ENCODE measurements at regions not wholly inside any gene's neighbourhood (a gene's known extent, or its start where the extent isn't known, plus 50 kb on each side); places are given as distances from the start of the nearest gene placed in this dataset.

DNA sequence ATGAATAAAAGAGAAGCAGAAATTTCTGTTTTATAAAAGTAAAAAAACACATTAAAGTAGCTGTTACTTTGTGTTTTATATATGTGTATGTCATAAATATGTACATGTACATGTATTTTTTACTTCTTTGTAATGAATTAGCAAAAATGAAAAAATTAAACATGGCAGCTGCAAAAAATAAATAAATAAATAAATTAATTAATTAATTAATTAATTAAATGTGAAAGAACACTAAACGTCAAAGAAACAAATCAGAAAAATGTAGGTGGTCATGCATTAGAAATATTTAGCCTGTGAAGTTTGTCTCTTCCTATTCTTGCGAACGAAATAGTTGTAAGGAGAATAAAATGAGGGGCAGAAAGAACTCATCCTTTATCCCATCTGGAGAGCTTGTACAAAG, 357.0 kb downstream of the ZIC4 start:
- in situ Hi-C loops (cut with HindIII; ENCODE audit: low pct_unique_long_range_greater_than_20kb, low sequenced_read_pairs) (no loop called here), intact Hi-C loops (cut with micrococcal nuclease; ENCODE audit: unreplicated experiment) (no loop called here)
- Histone ChIP-seq H3K27me3 (ENCODE audit: control insufficient read depth, insufficient read depth, low read length) (no peaks in the 10 kb centered on the region), H3K27ac (ENCODE audit: low read length) (no peak overlapping the region), H3K36me3 (ENCODE audit: control insufficient read depth, insufficient read depth, low read length) (no peaks in the 10 kb centered on the region), H3K9me3 (ENCODE audit: control insufficient read depth, insufficient read depth, low read depth, low read length) (no peaks in the 10 kb centered on the region; the same call in 1 of the 2 replicates), H3K4me3 (ENCODE audit: low read depth in 2 of 2, low read length in 2 of 2) (no peak overlapping the region), H3K4me1 (ENCODE audit: control insufficient read depth, insufficient read depth, low read length) (no peaks in the 10 kb centered on the region)
- DNase-seq (ENCODE audit: low read depth, low spot score) (no peak), ATAC-seq (no peak)
- POLR2A ChIA-PET = no interaction called here
- BruUV-seq (replicated peaks) = no TSS peak
- TF ChIP-seq POLR2AphosphoS5 (IDR thresholded peaks at IDR 0.05; ENCODE audit: low read depth, low read length) (no peak), REST (IDR thresholded peaks at IDR 0.05; ENCODE audit: insufficient read depth in 1 of 2, low read depth in 2 of 2, low read length in 1 of 2) (no peak), TCF7L2 (IDR thresholded peaks at IDR 0.05; ENCODE audit: low read depth, low read length) (no peak), SIN3A (IDR thresholded peaks at IDR 0.05; ENCODE audit: borderline replicate concordance, insufficient read depth, low read depth, low read length) (no peak), CTCF (IDR thresholded peaks at IDR 0.05) (no peak)
- CTCF ChIA-PET = no interaction called here

- in situ Hi-C loops (cut with HindIII; ENCODE audit: low pct_unique_long_range_greater_than_20kb, low sequenced_read_pairs) (no loop called here), intact Hi-C loops (cut with micrococcal nuclease; ENCODE audit: unreplicated experiment) (no loop called here)
- ATAC-seq = no peak
- no peaks in the 10 kb centered on the region for H3K27me3 ChIP-seq (ENCODE audit: control insufficient read depth, insufficient read depth, low read length)
- no peak overlapping the region for H3K27ac ChIP-seq (ENCODE audit: low read length)
- H3K4me1 ChIP-seq (ENCODE audit: control insufficient read depth, insufficient read depth, low read length) = no peaks in the 10 kb centered on the region
- H3K9me3 ChIP-seq (ENCODE audit: control insufficient read depth, insufficient read depth, low read depth, low read length) = no peaks in the 10 kb centered on the region
- no peaks in the 10 kb centered on the region for H3K36me3 ChIP-seq (ENCODE audit: control insufficient read depth, insufficient read depth, low read length)
- no peak for DNase-seq (ENCODE audit: low read depth, low spot score)
- ChIA-PET CTCF (no interaction called here), POLR2A (no interaction called here)
- no peak overlapping the region for H3K4me3 ChIP-seq (ENCODE audit: low read depth in 2 of 2, low read length in 2 of 2)
- no TSS peak for BruUV-seq (replicated peaks)
- TF ChIP-seq TCF7L2 (IDR thresholded peaks at IDR 0.05; ENCODE audit: low read depth, low read length) (no peak), REST (IDR thresholded peaks at IDR 0.05; ENCODE audit: insufficient read depth in 1 of 2, low read depth in 2 of 2, low read length in 1 of 2) (no peak), POLR2AphosphoS5 (IDR thresholded peaks at IDR 0.05; ENCODE audit: low read depth, low read length) (no peak), CTCF (IDR thresholded peaks at IDR 0.05) (no peak)
These were observed 359.4 kb downstream of the ZIC4 start for GRCh38 chr3:147046916-147047315.
